ENCODE measurements at regions not wholly inside any gene's neighbourhood (a gene's known extent, or its start where the extent isn't known, plus 50 kb on each side); places are given as distances from the start of the nearest gene placed in this dataset.

DNA sequence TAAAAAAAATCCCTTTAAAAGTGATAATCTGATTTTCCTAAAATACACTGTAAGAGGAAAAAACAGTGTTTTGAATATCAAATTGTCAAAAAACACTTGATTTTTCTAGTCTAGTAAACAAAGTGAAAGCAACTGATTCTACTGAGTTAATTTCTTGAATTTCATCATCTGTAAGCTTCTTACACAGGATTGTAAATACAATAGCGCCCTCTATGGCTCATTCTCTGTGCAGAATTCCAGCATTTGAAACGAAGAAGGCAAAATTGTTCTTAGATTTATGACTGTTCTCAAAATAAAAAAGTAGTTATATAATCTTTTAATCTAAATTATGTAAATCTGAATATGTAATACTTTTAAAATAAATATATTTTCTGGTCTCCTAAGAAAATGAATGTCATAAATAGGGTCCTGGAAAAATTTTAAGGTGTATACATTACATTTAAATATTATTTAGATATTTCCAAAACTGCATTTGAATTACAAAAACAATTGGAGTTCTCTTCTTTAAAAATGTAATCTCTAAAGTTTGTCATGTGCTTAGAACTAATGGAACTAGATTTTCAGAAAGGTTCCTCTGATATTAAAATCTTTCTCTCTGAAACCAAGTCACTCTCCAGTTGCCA, 176.9 kb upstream of the MC4R start:
- TF ChIP-seq, protein P1, sequence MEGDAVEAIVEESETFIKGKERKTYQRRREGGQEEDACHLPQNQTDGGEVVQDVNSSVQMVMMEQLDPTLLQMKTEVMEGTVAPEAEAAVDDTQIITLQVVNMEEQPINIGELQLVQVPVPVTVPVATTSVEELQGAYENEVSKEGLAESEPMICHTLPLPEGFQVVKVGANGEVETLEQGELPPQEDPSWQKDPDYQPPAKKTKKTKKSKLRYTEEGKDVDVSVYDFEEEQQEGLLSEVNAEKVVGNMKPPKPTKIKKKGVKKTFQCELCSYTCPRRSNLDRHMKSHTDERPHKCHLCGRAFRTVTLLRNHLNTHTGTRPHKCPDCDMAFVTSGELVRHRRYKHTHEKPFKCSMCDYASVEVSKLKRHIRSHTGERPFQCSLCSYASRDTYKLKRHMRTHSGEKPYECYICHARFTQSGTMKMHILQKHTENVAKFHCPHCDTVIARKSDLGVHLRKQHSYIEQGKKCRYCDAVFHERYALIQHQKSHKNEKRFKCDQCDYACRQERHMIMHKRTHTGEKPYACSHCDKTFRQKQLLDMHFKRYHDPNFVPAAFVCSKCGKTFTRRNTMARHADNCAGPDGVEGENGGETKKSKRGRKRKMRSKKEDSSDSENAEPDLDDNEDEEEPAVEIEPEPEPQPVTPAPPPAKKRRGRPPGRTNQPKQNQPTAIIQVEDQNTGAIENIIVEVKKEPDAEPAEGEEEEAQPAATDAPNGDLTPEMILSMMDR (IDR thresholded peaks at IDR 0.05; ENCODE audit: low read depth, low read length), result peak; percentile 55
- no peak for TF ChIP-seq POLR2A (IDR thresholded peaks at IDR 0.05; ENCODE audit: extremely low read depth, insufficient read length)

Data from NB4 (cell line).